ENCODE measurements at regions not wholly inside any gene's neighbourhood (a gene's known extent, or its start where the extent isn't known, plus 50 kb on each side); places are given as distances from the start of the nearest gene placed in this dataset.

DNA sequence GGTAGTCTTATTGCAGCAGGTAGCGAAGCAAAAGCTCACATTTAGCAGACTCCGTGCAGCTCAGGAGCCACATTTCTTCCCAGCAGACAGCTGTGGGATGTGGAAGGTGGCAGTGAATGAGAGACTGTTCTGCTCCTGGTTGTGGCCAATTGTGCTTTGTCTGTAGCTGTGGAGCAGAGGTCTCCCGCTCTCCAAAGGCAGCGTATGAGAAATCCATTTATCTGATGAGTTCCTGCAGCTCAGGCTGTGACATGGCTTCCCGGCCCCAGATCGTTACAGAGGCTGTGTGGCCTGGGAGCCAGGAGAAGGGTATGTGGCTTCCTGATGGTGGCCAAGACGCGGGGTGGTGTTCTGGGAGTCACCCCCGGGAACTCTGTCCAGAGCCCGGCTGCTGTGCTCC, 64.5 kb upstream of the KIF16B start:
- H3K27me3 Mint-ChIP-seq, result peaks cover 23% of the 10 kb centered on the region
- H3K9me3 Mint-ChIP-seq, result no peaks in the 10 kb centered on the region
- ATAC-seq, result no peak
- H3K4me1 Mint-ChIP-seq, result no peaks in the 10 kb centered on the region
- H3K4me3 Mint-ChIP-seq, result no peak overlapping the region
- H3K36me3 Mint-ChIP-seq, result no peaks in the 10 kb centered on the region
- H3K27ac Mint-ChIP-seq, result no peak overlapping the region

DNA sequence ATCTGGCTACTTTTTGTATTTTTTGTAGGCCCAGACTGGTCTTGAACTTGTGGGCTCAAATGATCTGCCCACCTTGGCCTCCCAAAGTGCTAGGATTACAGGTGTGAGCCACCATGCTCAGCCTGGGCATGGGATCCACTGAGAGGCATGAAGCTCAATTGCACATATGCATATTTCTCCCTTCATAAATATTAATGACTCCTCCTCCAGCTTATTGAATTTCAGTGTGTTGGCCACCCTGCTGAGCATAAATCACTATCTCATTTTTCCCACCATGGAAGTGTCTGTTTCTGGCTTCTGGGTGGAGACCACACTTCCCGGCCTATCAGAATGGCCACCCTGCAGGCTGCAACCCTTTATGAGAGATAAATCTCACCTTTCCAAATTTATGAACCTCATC, 53.6 kb upstream of the KIF16B start:
- Mint-ChIP-seq H3K9me3 (no peaks in the 10 kb centered on the region), H3K27ac (no peak overlapping the region), H3K36me3 (no peaks in the 10 kb centered on the region), H3K27me3 (no peaks in the 10 kb centered on the region), H3K4me1 (no peaks in the 10 kb centered on the region), H3K4me3 (no peak overlapping the region)
- ATAC-seq, result no peak

DNA sequence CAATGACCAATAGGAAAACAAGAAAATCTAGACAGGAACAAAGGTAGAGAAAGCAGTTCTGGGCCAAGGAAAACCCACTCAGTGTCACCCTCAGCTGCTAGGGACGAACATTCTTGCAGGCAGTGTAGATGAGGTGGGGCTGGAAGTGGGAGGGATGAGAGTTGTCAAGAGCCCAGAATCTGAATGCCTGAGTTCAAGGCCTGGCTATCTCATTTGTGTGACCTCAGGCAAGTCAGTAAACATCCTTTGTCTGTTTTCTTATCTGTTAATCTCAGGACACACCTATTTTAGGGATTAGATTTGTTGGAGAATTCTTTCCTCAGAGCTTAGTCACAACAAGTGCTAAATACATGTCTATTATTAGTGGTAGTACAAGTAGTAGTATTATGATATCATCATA, 50.9 kb upstream of the KIF16B start:
- Mint-ChIP-seq H3K27ac (no peak overlapping the region), H3K4me1 (no peaks in the 10 kb centered on the region), H3K36me3 (no peaks in the 10 kb centered on the region)

More for the DNA sequence above, 50.9 kb upstream of the KIF16B start:
- Mint-ChIP-seq H3K27me3 (no peaks in the 10 kb centered on the region), H3K9me3 (no peaks in the 10 kb centered on the region), H3K4me3 (no peak overlapping the region)
- ATAC-seq, result no peak
